Astrocyte (in vitro differentiated cells and primary cell): ENCODE measurements at regions not wholly inside any gene's neighbourhood (a gene's known extent, or its start where the extent isn't known, plus 50 kb on each side); places are given as distances from the start of the nearest gene placed in this dataset.

Experiments
- CTCF ChIP-seq: IDR thresholded peaks from 2 replicates; pipeline ENCODE4 v1.5.1; 2011; ENCODE audit warnings: low read depth, mild to moderate bottlenecking, inconsistent platforms, low read length, moderate library complexity; ENCODE audit not compliant: insufficient read depth
- EZH2 ChIP-seq: IDR thresholded peaks from 2 replicates; pipeline ENCODE4 v1.6.1; 2012; ENCODE audit warnings: mild to moderate bottlenecking, low read length, inconsistent platforms; ENCODE audit not compliant: insufficient read depth

- no peak for TF ChIP-seq EZH2
- TF ChIP-seq CTCF: no peak
These were observed 370.7 kb upstream of the MEX3C start for GRCh38 chr18:51568151-51568550.
